Astrocyte (in vitro differentiated cells and primary cell): ENCODE measurements at regions not wholly inside any gene's neighbourhood (a gene's known extent, or its start where the extent isn't known, plus 50 kb on each side); places are given as distances from the start of the nearest gene placed in this dataset.
A peak's percentile ranks its signal among the peaks of the same experiment; 100 is the strongest.

Experiments used
- DNase-seq: peaks from one replicate; pipeline ENCODE4 v3.0.0-alpha.2; 2010; ENCODE audit warnings: low read depth
- FAIRE-seq: peaks from 2 replicates; lab custom pipeline; 2011; peaks lifted over from hg19 to GRCh38; lab: Jason Lieb, UNC
- H2AFZ ChIP-seq: 2 replicates; pipeline ENCODE4 v1.6.0; 2012; ENCODE audit warnings: low read depth, low read length, inconsistent platforms
- H3K27ac ChIP-seq: 2 replicates; pipeline ENCODE4 v1.5.1; 2011; ENCODE audit warnings: low read depth, low read length, inconsistent platforms
- H3K27me3 ChIP-seq: 2 replicates; pipeline ENCODE4 v1.6.0; 2011; ENCODE audit warnings: low read length, inconsistent platforms; ENCODE audit not compliant: insufficient read depth
- H3K36me3 ChIP-seq: 2 replicates; pipeline ENCODE4 v1.5.1; 2011; ENCODE audit warnings: low read length, inconsistent platforms; ENCODE audit not compliant: insufficient read depth
- H3K4me1 ChIP-seq: 2 replicates; pipeline ENCODE4 v1.5.1; 2011; ENCODE audit warnings: low read length, inconsistent platforms; ENCODE audit not compliant: insufficient read depth
- H3K4me2 ChIP-seq: 2 replicates; pipeline ENCODE4 v1.6.0; 2012; ENCODE audit warnings: low read length, inconsistent platforms
- H3K4me3 ChIP-seq: 2 replicates; pipeline ENCODE4 v1.5.1; 2011; ENCODE audit warnings: low read depth, mild to moderate bottlenecking, low read length, inconsistent platforms; ENCODE audit not compliant: insufficient read depth
- H3K79me2 ChIP-seq: 2 replicates; pipeline ENCODE4 v1.6.0; 2012; ENCODE audit warnings: mild to moderate bottlenecking, low read length, inconsistent platforms; ENCODE audit not compliant: insufficient read depth
- H3K9ac ChIP-seq: 2 replicates; pipeline ENCODE4 v1.6.0; 2012; ENCODE audit warnings: mild to moderate bottlenecking, low read length, inconsistent platforms
- H3K9me3 ChIP-seq: 2 replicates; pipeline ENCODE4 v1.5.1; 2012; ENCODE audit warnings: low read depth, mild to moderate bottlenecking, low read length, inconsistent platforms; ENCODE audit not compliant: insufficient read depth
- H4K20me1 ChIP-seq: 2 replicates; pipeline ENCODE4 v1.6.0; 2012; ENCODE audit warnings: low read length, inconsistent platforms; ENCODE audit not compliant: insufficient read depth
- H3K27ac Mint-ChIP-seq: one replicate; pipeline ENCODE4 v1.8.0; 2021; ENCODE audit warnings: mild to moderate bottlenecking, mixed read lengths; ENCODE audit not compliant: unreplicated experiment
- H3K27me3 Mint-ChIP-seq: one replicate; pipeline ENCODE4 v1.8.0; 2021; ENCODE audit warnings: low read depth, mixed read lengths; ENCODE audit not compliant: unreplicated experiment
- H3K36me3 Mint-ChIP-seq: one replicate; pipeline ENCODE4 v1.8.0; 2021; ENCODE audit warnings: low read depth, mixed read lengths; ENCODE audit not compliant: unreplicated experiment
- H3K4me1 Mint-ChIP-seq: one replicate; pipeline ENCODE4 v1.8.0; 2021; ENCODE audit warnings: low read depth, mixed read lengths; ENCODE audit not compliant: unreplicated experiment
- H3K4me3 Mint-ChIP-seq: one replicate; pipeline ENCODE4 v1.8.0; 2021; ENCODE audit warnings: mild to moderate bottlenecking, moderate library complexity, mixed read lengths; ENCODE audit not compliant: unreplicated experiment
- H3K9me3 Mint-ChIP-seq: one replicate; pipeline ENCODE4 v1.8.0; 2021; ENCODE audit warnings: mild to moderate bottlenecking, mixed read lengths; ENCODE audit not compliant: unreplicated experiment
- CTCF ChIP-seq: IDR thresholded peaks from 2 replicates; pipeline ENCODE4 v1.5.1; 2011; ENCODE audit warnings: low read depth, mild to moderate bottlenecking, inconsistent platforms, low read length, moderate library complexity; ENCODE audit not compliant: insufficient read depth
- EZH2 ChIP-seq: IDR thresholded peaks from 2 replicates; pipeline ENCODE4 v1.6.1; 2012; ENCODE audit warnings: mild to moderate bottlenecking, low read length, inconsistent platforms; ENCODE audit not compliant: insufficient read depth

GRCh38 chr2:167451496-167452289, 563.4 kb downstream of the XIRP2 start:
- Mint-ChIP-seq H3K27ac (no peak overlapping the region), H3K36me3 (no peaks in the 10 kb centered on the region), H3K9me3 (peaks cover 19% of the 10 kb centered on the region), H3K4me3 (no peak overlapping the region), H3K27me3 (no peaks in the 10 kb centered on the region), H3K4me1 (no peaks in the 10 kb centered on the region)
- H3K9me3 ChIP-seq = no peaks in the 10 kb centered on the region
- no peaks in the 10 kb centered on the region for H3K27me3 ChIP-seq
- no peak for TF ChIP-seq EZH2
- TF ChIP-seq CTCF = no peak
- H3K4me2 ChIP-seq = no peak overlapping the region
- no peak overlapping the region for H3K9ac ChIP-seq
- no peak overlapping the region for H3K4me3 ChIP-seq
- no peaks in the 10 kb centered on the region for H3K4me1 ChIP-seq
- FAIRE-seq (no peak), DNase-seq (no peak)
- no peak overlapping the region for H3K27ac ChIP-seq
- no peak overlapping the region for H2AFZ ChIP-seq
- H3K79me2 ChIP-seq = no peaks in the 10 kb centered on the region
- no peaks in the 10 kb centered on the region for H3K36me3 ChIP-seq
- H4K20me1 ChIP-seq = no peaks in the 10 kb centered on the region

- no peak for DNase-seq
- Mint-ChIP-seq H3K4me1 (no peaks in the 10 kb centered on the region), H3K4me3 (no peak overlapping the region), H3K9me3 (peaks cover 19% of the 10 kb centered on the region), H3K27me3 (no peaks in the 10 kb centered on the region), H3K36me3 (no peaks in the 10 kb centered on the region), H3K27ac (no peak overlapping the region)
- FAIRE-seq = no peak
- Histone ChIP-seq H3K4me3 (no peak overlapping the region), H3K9me3 (no peaks in the 10 kb centered on the region), H3K9ac (no peak overlapping the region), H4K20me1 (no peaks in the 10 kb centered on the region), H3K36me3 (no peaks in the 10 kb centered on the region), H3K27me3 (no peaks in the 10 kb centered on the region), H2AFZ (no peak overlapping the region), H3K27ac (no peak overlapping the region), H3K4me2 (no peak overlapping the region), H3K4me1 (no peaks in the 10 kb centered on the region), H3K79me2 (no peaks in the 10 kb centered on the region)
- no peak for TF ChIP-seq CTCF
- no peak for TF ChIP-seq EZH2
Observed at GRCh38 chr2:167450364-167450763, 562.1 kb downstream of the XIRP2 start.

- Histone ChIP-seq H3K79me2 (no peaks in the 10 kb centered on the region), H3K4me1 (peaks cover 8% of the 10 kb centered on the region), H3K27me3 (no peaks in the 10 kb centered on the region), H3K4me3 (no peak overlapping the region), H4K20me1 (no peaks in the 10 kb centered on the region), H3K9ac (no peak overlapping the region), H3K36me3 (no peaks in the 10 kb centered on the region), H3K27ac (no peak overlapping the region), H3K9me3 (no peaks in the 10 kb centered on the region), H3K4me2 (no peak overlapping the region), H2AFZ (no peak overlapping the region)
- TF ChIP-seq CTCF = no peak
- TF ChIP-seq EZH2 = no peak
- no peak for FAIRE-seq
- Mint-ChIP-seq H3K4me3 (no peak overlapping the region), H3K27ac (peak overlapping the region; percentile 59), H3K36me3 (no peaks in the 10 kb centered on the region), H3K4me1 (peaks cover 23% of the 10 kb centered on the region), H3K9me3 (peaks cover 6% of the 10 kb centered on the region), H3K27me3 (no peaks in the 10 kb centered on the region)
- DNase-seq = no peak
Observed at GRCh38 chr2:167440382-167440781, 552.1 kb downstream of the XIRP2 start.
